Kidney (tissue), 13 donors: ENCODE measurements at regions not wholly inside any gene's neighbourhood (a gene's known extent, or its start where the extent isn't known, plus 50 kb on each side); places are given as distances from the start of the nearest gene placed in this dataset.

Source experiments
- DNase-seq, 5 donors: peaks; one replicate each; pipeline ENCODE4 v3.0.0-alpha.2; 2013 to 2020
- FAIRE-seq: peaks from 2 replicates; lab custom pipeline; 2012; peaks lifted over from hg19 to GRCh38; lab: Jason Lieb, UNC
- H3K27ac ChIP-seq, 2 donors: one replicate each; pipeline ENCODE4 v1.7.0; 2013; ENCODE audit warnings: low read depth in 2 of 2, low read length in 2 of 2, inconsistent platforms in 1 of 2
- H3K27me3 ChIP-seq: one replicate; pipeline ENCODE4 v1.7.1; 2013; ENCODE audit warnings: low read length, inconsistent platforms; ENCODE audit not compliant: control insufficient read depth, insufficient read depth
- H3K36me3 ChIP-seq, 3 donors: one replicate each; pipeline versions ENCODE4 v1.7.0 to v1.7.1; 2013; ENCODE audit warnings: low read length in 3 of 3, control low read depth in 1 of 3, inconsistent platforms in 1 of 3; ENCODE audit not compliant: insufficient read depth in 3 of 3, control insufficient read depth in 2 of 3
- H3K4me1 ChIP-seq, 3 donors: one replicate each; pipeline versions ENCODE4 v1.7.0 to v1.7.1; 2013; ENCODE audit warnings: low read length in 3 of 3, inconsistent platforms in 1 of 3, low read depth in 1 of 3; ENCODE audit not compliant: control insufficient read depth in 2 of 3, insufficient read depth in 2 of 3
- H3K4me3 ChIP-seq, 3 donors: one replicate each; pipeline versions ENCODE4 v1.7.0 to v1.8.1; 2013; ENCODE audit warnings: low read length in 3 of 3, control low read depth in 1 of 3, inconsistent platforms in 1 of 3
- H3K9ac ChIP-seq, 3 donors: one replicate each; pipeline versions ENCODE4 v1.7.0 to v1.7.1; 2013; ENCODE audit warnings: low read length in 3 of 3, control low read depth in 1 of 3, inconsistent platforms in 1 of 3
- H3K9me3 ChIP-seq, 3 donors: one replicate each; pipeline versions ENCODE4 v1.7.0 to v1.7.1; 2013; ENCODE audit warnings: low read length in 3 of 3, control low read depth in 1 of 3, inconsistent platforms in 1 of 3; ENCODE audit not compliant: control insufficient read depth in 2 of 3, insufficient read depth in 1 of 3
- intact Hi-C: fragments of 100-400 bp; cut with DNase I; formaldehyde crosslinking; loops from one replicate; pipeline ENCODE4 v1.11.1; 2022
- TF ChIP-seq, protein P1 (sequence below): IDR thresholded peaks from 3 replicates; pipeline ENCODE4 v1.5.1; 2012; ENCODE audit warnings: mild to moderate bottlenecking, moderate library complexity, borderline replicate concordance; ENCODE audit not compliant: insufficient read depth; ENCODE audit errors: extremely low read depth
- donor health status: control.
- donor health status: control.
- donor health status: control.
- donor health status: control.
- donor health status: control.
- donor health status: DM: yes; HTN: yes; CAD: no.
- donor health status: Normal renal cell carcinoma (clear cell type).

DNA sequence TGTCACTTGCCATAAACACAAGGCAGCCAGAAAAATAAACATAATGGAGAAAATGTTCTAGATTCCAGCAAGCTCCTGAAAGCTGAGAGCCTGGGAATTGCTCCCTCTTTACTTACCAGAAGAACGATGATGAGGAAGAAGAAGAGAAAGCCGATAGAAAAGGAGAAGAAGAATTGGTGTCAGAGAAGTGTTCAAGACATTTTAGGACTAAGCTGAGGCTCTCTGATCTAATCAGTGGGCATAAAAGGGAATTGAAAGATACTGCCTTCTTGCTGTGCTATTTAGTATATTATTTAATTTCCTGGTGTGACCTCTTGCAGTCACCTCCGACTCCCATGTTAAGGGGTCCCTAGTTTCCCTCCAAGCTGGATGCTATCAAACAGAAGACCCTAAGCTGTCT, 316.6 kb upstream of the JARID2 start:
- TF ChIP-seq, protein P1, sequence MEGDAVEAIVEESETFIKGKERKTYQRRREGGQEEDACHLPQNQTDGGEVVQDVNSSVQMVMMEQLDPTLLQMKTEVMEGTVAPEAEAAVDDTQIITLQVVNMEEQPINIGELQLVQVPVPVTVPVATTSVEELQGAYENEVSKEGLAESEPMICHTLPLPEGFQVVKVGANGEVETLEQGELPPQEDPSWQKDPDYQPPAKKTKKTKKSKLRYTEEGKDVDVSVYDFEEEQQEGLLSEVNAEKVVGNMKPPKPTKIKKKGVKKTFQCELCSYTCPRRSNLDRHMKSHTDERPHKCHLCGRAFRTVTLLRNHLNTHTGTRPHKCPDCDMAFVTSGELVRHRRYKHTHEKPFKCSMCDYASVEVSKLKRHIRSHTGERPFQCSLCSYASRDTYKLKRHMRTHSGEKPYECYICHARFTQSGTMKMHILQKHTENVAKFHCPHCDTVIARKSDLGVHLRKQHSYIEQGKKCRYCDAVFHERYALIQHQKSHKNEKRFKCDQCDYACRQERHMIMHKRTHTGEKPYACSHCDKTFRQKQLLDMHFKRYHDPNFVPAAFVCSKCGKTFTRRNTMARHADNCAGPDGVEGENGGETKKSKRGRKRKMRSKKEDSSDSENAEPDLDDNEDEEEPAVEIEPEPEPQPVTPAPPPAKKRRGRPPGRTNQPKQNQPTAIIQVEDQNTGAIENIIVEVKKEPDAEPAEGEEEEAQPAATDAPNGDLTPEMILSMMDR, result no peak
- Histone ChIP-seq H3K4me1 (peaks cover 0 to 4% (median 0%) of the 10 kb centered on the region in 3 donors), H3K9me3 (no peaks in the 10 kb centered on the region), H3K27ac (no peak overlapping the region), H3K4me3 (no peak overlapping the region), H3K27me3 (no peaks in the 10 kb centered on the region), H3K9ac (no peak overlapping the region), H3K36me3 (no peaks in the 10 kb centered on the region)
- DNase-seq (no peak), FAIRE-seq (no peak)
- intact Hi-C loops, result no loop called here

DNA sequence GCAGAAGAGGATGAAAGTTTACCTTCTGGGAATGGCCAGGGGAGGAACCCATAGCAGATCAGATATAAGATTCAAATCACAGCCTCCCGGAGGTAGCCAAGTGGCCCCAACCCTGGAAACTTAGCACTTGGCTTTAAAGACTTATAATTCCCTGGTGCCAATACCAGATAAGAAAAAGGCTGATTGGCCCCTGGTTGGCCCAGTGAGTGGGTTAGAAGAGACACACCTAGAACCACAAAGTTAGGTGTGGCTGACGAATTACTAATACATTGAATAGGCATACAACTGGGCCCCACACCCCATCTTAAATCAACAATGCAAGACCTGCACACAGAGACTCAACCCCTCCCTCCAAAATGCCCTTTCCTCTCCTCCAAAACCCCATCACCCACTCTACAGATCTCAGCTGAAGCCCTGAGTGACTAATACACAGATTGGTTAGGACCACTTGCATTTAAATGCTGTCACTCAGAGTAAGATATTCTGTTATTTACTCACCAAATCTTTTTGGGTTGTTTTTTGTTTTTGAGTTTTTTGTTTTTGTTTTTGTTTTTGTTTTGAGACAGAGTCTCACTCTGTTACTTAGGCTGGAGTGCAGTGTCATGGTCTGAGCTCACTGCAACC, 315.4 kb upstream of the JARID2 start:
- Histone ChIP-seq H3K36me3 (no peaks in the 10 kb centered on the region), H3K27ac (no peak overlapping the region), H3K9ac (no peak overlapping the region), H3K4me1 (peaks cover 0 to 4% (median 0%) of the 10 kb centered on the region in 3 donors), H3K9me3 (no peaks in the 10 kb centered on the region), H3K4me3 (no peak overlapping the region), H3K27me3 (no peaks in the 10 kb centered on the region)
- DNase-seq (no peak), FAIRE-seq (no peak)
- TF ChIP-seq, protein P1, result no peak
- intact Hi-C loops, result no loop called here

DNA sequence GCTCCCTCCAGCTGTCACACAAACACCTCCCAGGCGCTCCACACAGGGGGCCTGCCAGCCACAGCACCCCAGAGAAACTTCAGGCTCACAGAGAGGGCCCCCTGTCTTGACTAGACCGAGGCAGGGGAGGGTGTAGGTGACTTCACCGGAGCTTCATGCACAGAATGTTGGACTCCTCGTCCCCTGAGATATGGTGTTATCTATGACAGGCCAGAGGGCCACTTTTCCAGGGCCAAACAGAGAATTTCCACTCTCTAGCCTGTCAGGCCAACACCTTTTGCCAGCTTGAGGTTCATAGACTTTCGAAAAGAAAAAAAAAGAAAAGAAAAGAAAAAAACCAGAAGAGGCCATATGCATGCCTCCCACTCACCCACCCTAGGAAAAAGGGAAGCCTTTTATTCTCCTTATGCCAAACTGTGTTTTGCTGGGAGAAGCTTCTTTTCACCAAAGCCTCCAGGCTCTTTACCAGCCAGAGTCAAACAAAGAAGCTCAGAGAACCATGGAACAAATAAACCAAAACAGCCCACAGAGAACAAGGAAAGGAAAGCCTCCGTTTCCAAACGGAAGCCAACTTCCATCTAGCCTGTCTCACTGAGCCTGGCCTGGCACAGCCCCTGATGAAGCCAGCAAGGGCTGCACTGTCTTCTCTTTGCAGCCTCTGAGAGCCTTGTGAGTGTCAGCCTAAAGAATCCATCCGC, 313.2 kb upstream of the JARID2 start:
- H3K9me3 ChIP-seq, result no peaks in the 10 kb centered on the region
- intact Hi-C loops, result no loop called here
- no peaks in the 10 kb centered on the region for H3K27me3 ChIP-seq
- no peak overlapping the region for H3K9ac ChIP-seq
- no peaks in the 10 kb centered on the region for H3K4me1 ChIP-seq
- H3K27ac ChIP-seq, result no peak overlapping the region
- TF ChIP-seq, protein P1, result no peak
- no peaks in the 10 kb centered on the region for H3K36me3 ChIP-seq
- DNase-seq, result no peak
- FAIRE-seq, result no peak
- no peak overlapping the region for H3K4me3 ChIP-seq
